GM19240 (cell line): ENCODE measurements at regions not wholly inside any gene's neighbourhood (a gene's known extent, or its start where the extent isn't known, plus 50 kb on each side); places are given as distances from the start of the nearest gene placed in this dataset.
A peak's percentile ranks its signal among the peaks of the same experiment; 100 is the strongest.
"Not testable (repeated sequence)": the region's sequence is repeated elsewhere in the genome, so short reads cannot be mapped to it uniquely, and the experiment has no call there.

Source experiments
- DNase-seq: peaks from one replicate; pipeline ENCODE4 v3.0.0; 2011; ENCODE audit warnings: low spot score; ENCODE audit not compliant: insufficient read length

DNA sequence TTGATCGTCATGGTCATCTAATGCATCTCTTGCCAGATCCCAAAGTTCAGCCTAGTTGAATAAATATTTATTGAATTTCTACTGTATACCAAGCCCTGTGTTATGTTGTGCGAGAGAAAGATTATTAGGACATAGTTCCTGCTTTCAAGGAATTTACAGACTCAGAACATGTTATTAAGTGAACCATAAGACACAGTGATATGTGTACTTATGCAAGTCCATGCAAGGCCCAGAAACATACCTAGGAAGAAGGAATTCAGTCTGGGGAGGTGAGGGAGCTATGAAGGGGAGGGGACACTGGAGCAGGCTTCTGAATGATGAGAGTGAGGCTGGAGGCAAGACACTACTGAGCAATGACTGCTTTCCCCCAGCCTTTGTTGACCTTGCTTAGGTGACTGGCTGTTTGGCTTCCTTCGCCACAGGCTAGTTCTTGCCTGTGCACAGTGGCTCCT is 81.4 kb downstream of the ACAA2 start:
- DNase-seq, result no peak

- no peak for DNase-seq
Observed at GRCh38 chr18:49731421-49731841, 81.9 kb downstream of the ACAA2 start.

DNA sequence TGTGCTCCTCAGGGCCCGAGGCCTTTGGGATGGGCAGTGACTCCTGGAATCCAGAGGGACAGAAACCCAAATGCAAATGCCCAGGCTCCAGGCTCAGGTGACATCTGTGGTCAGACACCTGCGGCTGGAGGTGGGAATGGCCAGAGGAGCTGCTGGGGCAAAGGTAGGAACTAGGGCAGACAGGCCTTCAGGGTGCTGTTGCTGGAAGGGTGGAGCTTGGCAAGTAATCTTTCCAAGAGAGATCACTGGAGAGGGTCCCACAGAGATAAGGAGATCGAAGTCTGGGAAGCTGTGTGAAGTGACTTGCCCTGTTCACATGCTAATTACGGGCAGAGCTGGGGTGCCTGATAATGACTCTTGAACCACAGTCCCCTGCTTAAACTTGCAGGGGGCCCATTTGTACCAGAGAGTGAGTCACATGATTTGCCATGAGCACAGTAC is 82.4 kb downstream of the ACAA2 start:
- DNase-seq, result no peak

- peak; percentile 29 for DNase-seq
Observed at GRCh38 chr18:49728542-49728941, 84.8 kb downstream of the ACAA2 start.

GRCh38 chr18:49727816-49728215 is 85.5 kb downstream of the ACAA2 start:
- DNase-seq, result no peak

DNA sequence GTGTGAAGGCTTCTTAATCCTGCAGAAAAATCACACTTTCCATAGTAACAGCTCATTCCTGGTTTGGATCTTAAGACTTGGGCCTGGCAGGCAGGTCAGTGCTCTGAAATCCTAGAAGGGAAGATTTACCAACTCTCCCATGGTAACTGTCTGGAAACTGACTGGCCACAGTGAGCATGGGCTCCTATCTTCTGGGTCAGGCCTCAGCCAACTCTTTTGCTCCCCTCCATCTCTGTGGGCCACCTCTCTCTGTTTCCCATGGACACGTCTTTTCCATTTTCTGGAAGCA is 86.7 kb downstream of the ACAA2 start:
- DNase-seq, result no peak

- no peak for DNase-seq
Observed at GRCh38 chr18:49725809-49726674, 87.3 kb downstream of the ACAA2 start.

DNA sequence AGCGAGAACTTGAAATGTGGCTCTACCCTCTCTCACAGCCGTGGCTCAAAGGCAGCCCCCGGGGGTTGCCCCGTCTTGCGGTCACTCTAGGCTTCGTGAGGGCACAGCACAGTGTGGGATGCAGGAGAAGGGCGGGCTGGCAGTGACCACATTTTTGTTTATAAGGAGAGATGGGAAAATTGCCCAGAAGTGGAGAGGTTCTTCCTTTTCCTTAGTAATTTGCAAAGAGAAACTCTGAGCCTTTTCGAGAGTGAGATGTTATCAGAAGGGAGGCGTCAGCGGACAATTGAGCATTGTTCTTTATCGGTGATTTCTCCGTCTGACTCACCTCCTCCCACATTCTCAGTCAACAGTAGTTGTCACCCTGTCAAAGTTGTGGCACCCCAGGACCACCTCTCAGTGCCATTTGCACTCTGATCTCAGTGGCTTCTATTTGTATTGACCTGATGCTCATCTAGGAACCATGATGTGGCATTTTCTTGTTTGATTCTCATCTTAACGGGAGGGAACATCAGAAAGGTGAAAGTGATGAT is 89.6 kb downstream of the ACAA2 start:
- no peak for DNase-seq

DNA sequence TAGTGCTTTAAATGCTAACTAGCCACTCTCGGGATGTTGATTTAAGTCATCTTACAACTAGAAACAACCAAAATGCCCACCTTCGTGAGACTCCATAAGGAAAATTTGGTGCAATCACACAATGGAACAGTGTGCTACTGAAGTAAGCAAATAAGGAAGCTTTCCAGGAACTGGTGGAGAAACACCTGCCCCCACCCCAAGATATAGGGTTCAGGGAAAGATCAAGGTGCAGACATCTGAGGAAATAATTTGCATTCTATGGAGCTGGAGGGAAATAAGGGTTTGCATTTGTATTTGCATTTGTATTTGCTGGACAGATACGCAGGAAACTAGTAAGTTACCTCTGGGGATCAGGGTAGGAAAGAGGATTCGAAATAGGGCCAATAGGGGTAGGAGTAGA is 90.9 kb downstream of the ACAA2 start:
- no peak for DNase-seq

DNA sequence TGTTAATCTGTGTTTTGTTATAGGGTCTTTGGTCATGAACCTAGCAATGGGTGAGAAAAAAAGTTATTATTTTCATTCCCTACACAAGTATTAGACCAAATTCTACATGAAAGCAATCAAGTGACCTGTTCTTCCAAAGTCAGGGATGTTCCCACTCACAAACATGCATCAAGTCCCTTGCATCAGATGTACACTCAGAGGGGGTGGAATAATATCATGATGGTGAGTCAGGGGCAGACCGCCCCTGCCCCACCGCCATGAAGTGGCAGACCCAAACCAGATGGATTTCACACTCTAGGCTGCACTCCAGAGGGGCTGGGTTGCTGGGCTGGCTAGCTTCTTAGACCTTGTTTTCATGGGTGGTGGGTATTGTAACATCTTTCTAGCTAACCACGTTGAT is 91.4 kb downstream of the ACAA2 start:
- DNase-seq, result no peak

GRCh38 chr18:49720944-49721343 is 92.4 kb downstream of the ACAA2 start:
- DNase-seq, result not testable (repeated sequence)

GRCh38 chr18:49717617-49718016 is 95.7 kb downstream of the ACAA2 start:
- DNase-seq, result no peak

DNA sequence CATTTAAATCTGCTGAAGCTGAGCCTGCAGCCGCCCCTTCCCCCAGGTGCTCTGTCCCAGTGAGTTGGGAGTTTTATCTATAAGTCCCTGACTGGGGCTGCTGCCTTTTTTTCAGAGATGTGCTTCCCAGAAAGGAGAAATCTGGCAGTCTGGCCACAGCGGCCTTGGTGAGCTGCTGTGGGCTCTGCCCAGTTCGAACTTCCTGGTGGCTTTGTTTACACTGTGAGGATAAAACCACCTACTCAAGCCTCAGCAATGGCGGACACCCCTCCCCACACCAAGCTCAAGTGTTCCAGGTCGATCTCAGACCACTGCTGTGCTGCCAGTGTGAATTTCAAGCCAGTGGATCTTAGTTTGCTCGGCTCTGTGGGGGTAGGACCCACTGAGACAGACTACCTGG is 97.3 kb downstream of the ACAA2 start:
- no peak for DNase-seq

GRCh38 chr18:49709347-49709690 is 104.0 kb downstream of the ACAA2 start:
- no peak for DNase-seq

DNA sequence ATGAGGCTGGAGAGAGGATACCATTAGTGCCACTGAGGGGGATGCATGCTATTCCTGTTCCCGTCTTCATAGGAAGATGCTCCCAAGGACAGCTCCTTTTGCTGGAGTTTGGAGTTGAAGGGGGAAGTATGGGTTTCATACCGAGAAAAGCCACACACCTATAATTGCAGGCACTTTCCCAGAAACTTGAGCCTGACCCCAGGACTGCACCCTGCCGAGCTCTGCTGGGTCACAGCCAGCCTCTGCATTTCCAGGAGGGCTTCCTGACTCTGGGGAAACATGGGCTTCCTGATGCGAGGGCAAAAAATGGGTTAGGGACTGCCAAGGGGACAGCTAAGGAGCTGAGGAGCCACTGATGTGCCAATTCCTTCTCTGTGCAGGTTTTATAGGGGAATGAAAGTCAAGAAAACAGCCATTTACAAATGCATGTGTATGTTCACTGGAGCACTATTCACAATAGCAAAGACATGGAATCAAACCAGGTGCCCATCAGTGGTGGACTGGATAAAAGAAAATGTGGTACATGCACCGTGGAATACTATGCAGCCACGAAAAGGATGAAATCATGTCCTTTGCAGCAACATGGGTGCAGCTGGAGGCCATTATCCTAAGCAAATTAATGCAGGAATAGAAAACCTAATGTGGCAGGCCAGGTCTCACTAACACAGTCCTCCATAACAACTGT is 104.5 kb downstream of the ACAA2 start:
- no peak for DNase-seq

DNA sequence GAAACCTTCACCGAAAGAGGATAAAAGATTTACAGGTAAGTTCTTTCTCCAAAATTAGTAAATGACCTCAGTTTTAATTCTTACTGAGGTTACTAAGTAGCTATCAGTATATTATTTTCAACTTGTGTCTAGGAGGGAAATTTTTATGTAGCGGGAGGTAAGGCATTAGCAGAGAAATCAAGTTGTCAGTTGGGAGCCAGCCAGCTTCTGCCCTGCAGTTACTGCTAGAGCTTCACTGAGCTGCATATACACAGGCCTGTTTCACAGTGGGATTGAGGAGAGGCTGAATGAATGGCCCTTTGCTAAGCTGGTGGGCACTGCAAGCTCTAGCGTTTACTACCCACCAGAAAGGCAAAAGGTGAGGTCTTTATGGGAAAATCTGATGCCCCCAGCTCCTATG is 105.7 kb downstream of the ACAA2 start:
- DNase-seq, result no peak

GRCh38 chr18:49704334-49704733 is 109.0 kb downstream of the ACAA2 start:
- no peak for DNase-seq

GRCh38 chr18:49701190-49701589 is 112.1 kb downstream of the ACAA2 start:
- DNase-seq, result no peak

GRCh38 chr18:49699303-49699702 is 114.0 kb downstream of the ACAA2 start:
- DNase-seq, result no peak

GRCh38 chr18:49698525-49699025 is 114.8 kb downstream of the ACAA2 start:
- no peak for DNase-seq

DNA sequence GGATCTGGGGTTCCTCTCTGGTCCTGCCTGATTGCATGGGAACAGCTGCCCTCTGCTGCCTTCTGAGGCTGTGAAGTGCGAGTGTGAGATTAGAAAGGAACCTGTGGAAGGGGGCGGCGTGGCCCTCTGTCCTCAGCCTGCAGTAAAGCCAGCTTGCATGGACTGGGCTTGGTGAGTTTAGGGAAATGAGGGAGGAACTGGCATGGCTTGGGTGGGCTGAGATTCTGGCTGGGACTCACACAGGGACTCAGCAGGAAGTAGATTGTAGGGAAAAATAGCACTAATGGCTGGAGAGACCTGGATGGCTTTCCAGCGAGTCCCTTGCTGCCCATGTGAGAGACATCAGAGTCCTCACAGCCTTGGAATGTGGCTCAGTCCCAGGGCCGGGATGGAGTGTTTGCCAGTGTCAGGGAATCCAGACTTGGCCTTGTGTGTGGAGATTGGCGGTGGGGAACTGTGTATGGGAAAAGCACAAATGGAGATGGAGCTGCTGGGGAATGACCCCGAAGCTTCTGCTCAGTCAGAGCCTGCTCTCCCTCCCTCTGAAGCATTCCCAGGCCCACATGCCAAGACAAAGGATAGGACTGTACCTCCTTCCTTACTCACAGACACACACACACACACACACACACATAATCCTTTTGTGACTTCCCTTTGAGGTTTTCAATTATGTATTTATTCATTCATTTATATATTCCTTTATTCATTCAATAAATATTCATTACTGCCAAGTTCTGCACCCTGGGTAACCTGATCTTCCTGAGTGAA is 115.4 kb downstream of the ACAA2 start:
- no peak for DNase-seq

GRCh38 chr18:49697049-49697448 is 116.3 kb downstream of the ACAA2 start:
- no peak for DNase-seq
